ENCODE measurements at regions not wholly inside any gene's neighbourhood (a gene's known extent, or its start where the extent isn't known, plus 50 kb on each side); places are given as distances from the start of the nearest gene placed in this dataset.

GRCh38 chr9:100774962-100775361 lies 197.1 kb downstream of the CAVIN4 start:
- TF ChIP-seq POLR2AphosphoS5 (IDR thresholded peaks at IDR 0.05), result no peak
- TF ChIP-seq POLR2A (IDR thresholded peaks at IDR 0.05; ENCODE audit: low read depth), result no peak
- TF ChIP-seq, protein P1, sequence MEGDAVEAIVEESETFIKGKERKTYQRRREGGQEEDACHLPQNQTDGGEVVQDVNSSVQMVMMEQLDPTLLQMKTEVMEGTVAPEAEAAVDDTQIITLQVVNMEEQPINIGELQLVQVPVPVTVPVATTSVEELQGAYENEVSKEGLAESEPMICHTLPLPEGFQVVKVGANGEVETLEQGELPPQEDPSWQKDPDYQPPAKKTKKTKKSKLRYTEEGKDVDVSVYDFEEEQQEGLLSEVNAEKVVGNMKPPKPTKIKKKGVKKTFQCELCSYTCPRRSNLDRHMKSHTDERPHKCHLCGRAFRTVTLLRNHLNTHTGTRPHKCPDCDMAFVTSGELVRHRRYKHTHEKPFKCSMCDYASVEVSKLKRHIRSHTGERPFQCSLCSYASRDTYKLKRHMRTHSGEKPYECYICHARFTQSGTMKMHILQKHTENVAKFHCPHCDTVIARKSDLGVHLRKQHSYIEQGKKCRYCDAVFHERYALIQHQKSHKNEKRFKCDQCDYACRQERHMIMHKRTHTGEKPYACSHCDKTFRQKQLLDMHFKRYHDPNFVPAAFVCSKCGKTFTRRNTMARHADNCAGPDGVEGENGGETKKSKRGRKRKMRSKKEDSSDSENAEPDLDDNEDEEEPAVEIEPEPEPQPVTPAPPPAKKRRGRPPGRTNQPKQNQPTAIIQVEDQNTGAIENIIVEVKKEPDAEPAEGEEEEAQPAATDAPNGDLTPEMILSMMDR (IDR thresholded peaks at IDR 0.05), result no peak

All from esophagus muscularis mucosa (tissue), 3 donors.